ENCODE measurements at regions not wholly inside any gene's neighbourhood (a gene's known extent, or its start where the extent isn't known, plus 50 kb on each side); places are given as distances from the start of the nearest gene placed in this dataset.

GRCh38 chr20:39943336-39943735, 745.7 kb downstream of the MAFB start:
- TF ChIP-seq, protein P1, sequence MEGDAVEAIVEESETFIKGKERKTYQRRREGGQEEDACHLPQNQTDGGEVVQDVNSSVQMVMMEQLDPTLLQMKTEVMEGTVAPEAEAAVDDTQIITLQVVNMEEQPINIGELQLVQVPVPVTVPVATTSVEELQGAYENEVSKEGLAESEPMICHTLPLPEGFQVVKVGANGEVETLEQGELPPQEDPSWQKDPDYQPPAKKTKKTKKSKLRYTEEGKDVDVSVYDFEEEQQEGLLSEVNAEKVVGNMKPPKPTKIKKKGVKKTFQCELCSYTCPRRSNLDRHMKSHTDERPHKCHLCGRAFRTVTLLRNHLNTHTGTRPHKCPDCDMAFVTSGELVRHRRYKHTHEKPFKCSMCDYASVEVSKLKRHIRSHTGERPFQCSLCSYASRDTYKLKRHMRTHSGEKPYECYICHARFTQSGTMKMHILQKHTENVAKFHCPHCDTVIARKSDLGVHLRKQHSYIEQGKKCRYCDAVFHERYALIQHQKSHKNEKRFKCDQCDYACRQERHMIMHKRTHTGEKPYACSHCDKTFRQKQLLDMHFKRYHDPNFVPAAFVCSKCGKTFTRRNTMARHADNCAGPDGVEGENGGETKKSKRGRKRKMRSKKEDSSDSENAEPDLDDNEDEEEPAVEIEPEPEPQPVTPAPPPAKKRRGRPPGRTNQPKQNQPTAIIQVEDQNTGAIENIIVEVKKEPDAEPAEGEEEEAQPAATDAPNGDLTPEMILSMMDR (IDR thresholded peaks at IDR 0.05; ENCODE audit: extremely low read depth, low read depth, low read length) = no peak
- no peak overlapping the region for H3K4me3 ChIP-seq (ENCODE audit: insufficient read depth, low read length)
- H3K4me2 ChIP-seq (ENCODE audit: insufficient read depth, low read length) = no peak overlapping the region
- H3K9me3 ChIP-seq (ENCODE audit: low read depth, low read length) = no peaks in the 10 kb centered on the region
- no peaks in the 10 kb centered on the region for H4K20me1 ChIP-seq (ENCODE audit: insufficient read depth, low read length)
- DNase-seq (ENCODE audit: insufficient read length, low spot score, missing footprints) = no peak
- no peaks in the 10 kb centered on the region for H3K36me3 ChIP-seq (ENCODE audit: insufficient read depth, low read length)
- H3K27ac ChIP-seq (ENCODE audit: low read depth, low read length) = no peak overlapping the region
- no peaks in the 10 kb centered on the region for H3K27me3 ChIP-seq (ENCODE audit: insufficient read depth, low read length)
- no peak overlapping the region for H2AFZ ChIP-seq (ENCODE audit: low read length)
- H3K4me1 ChIP-seq (ENCODE audit: insufficient read depth, low read length) = no peaks in the 10 kb centered on the region
- no peaks in the 10 kb centered on the region for H3K79me2 ChIP-seq (ENCODE audit: insufficient read depth, low read length)

DNA sequence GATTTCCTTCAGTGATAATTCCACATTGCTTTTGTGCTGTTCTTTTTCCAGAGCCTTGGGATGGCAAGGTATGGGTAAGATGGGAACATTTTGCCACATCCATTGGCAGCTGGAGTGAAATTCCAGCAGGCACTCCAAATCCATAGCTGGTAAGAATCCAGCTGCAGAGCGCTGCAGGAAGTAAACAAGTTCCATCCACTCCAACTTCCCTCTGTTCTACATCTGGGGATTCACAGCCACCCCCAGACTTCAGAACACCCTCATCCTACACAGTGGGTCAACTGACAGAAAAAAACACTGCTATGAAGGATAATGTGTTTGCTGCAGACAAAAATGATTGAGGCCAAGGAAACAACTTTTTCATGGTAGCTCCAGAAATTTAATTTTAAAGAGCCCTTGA, 747.8 kb downstream of the MAFB start:
- no peaks in the 10 kb centered on the region for H3K36me3 ChIP-seq (ENCODE audit: insufficient read depth, low read length)
- DNase-seq (ENCODE audit: insufficient read length, low spot score, missing footprints) = no peak
- H2AFZ ChIP-seq (ENCODE audit: low read length) = no peak overlapping the region
- no peaks in the 10 kb centered on the region for H3K79me2 ChIP-seq (ENCODE audit: insufficient read depth, low read length)
- H3K27me3 ChIP-seq (ENCODE audit: insufficient read depth, low read length) = no peaks in the 10 kb centered on the region
- TF ChIP-seq, protein P1 (IDR thresholded peaks at IDR 0.05; ENCODE audit: extremely low read depth, low read depth, low read length) = no peak
- H3K4me1 ChIP-seq (ENCODE audit: insufficient read depth, low read length) = no peaks in the 10 kb centered on the region
- H3K4me2 ChIP-seq (ENCODE audit: insufficient read depth, low read length) = no peak overlapping the region
- no peaks in the 10 kb centered on the region for H3K9me3 ChIP-seq (ENCODE audit: low read depth, low read length)
- no peak overlapping the region for H3K4me3 ChIP-seq (ENCODE audit: insufficient read depth, low read length)
- H3K27ac ChIP-seq (ENCODE audit: low read depth, low read length) = no peak overlapping the region
- no peaks in the 10 kb centered on the region for H4K20me1 ChIP-seq (ENCODE audit: insufficient read depth, low read length)

DNA sequence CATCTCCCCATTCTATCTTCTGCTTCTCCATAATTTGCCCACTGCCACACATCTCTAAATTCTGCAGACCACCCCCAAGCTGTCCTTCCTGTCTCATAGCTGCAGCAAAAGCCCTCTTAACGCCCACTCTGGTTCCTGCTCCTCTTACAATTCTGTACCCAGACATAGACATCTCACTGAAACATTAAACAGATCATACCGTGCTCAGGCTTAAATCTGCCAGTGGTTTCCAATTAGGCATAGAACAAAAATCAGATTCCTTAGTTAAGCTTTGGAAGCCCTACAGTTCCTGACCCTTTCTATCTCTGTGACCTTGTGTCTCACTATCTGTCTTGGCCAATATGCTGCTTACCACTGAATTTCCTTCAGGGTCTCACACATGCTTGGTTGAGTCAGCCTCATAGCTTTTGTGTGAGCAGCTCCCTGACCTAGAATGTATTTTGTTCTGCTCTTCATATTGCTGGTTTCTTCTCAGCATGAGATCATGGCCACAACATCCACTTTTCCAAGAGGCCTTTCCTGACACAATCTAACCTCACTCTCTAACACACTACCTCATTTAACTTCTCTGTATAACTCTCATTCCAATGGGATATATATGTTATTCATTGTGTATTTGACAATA, 749.7 kb downstream of the MAFB start:
- no peaks in the 10 kb centered on the region for H3K9me3 ChIP-seq (ENCODE audit: low read depth, low read length)
- H3K27ac ChIP-seq (ENCODE audit: low read depth, low read length) = no peak overlapping the region
- no peak overlapping the region for H3K4me2 ChIP-seq (ENCODE audit: insufficient read depth, low read length)
- DNase-seq (ENCODE audit: insufficient read length, low spot score, missing footprints) = peak; percentile 61
- TF ChIP-seq, protein P1 (IDR thresholded peaks at IDR 0.05; ENCODE audit: extremely low read depth, low read depth, low read length) = no peak
- no peaks in the 10 kb centered on the region for H3K36me3 ChIP-seq (ENCODE audit: insufficient read depth, low read length)
- no peaks in the 10 kb centered on the region for H4K20me1 ChIP-seq (ENCODE audit: insufficient read depth, low read length)
- no peaks in the 10 kb centered on the region for H3K27me3 ChIP-seq (ENCODE audit: insufficient read depth, low read length)
- no peak overlapping the region for H3K4me3 ChIP-seq (ENCODE audit: insufficient read depth, low read length)
- no peaks in the 10 kb centered on the region for H3K79me2 ChIP-seq (ENCODE audit: insufficient read depth, low read length)
- H2AFZ ChIP-seq (ENCODE audit: low read length) = no peak overlapping the region
- H3K4me1 ChIP-seq (ENCODE audit: insufficient read depth, low read length) = no peaks in the 10 kb centered on the region

- no peak overlapping the region for H3K4me3 ChIP-seq (ENCODE audit: insufficient read depth, low read length)
- no peaks in the 10 kb centered on the region for H3K36me3 ChIP-seq (ENCODE audit: insufficient read depth, low read length)
- DNase-seq (ENCODE audit: insufficient read length, low spot score, missing footprints) = no peak
- no peaks in the 10 kb centered on the region for H3K4me1 ChIP-seq (ENCODE audit: insufficient read depth, low read length)
- H3K4me2 ChIP-seq (ENCODE audit: insufficient read depth, low read length) = no peak overlapping the region
- H3K79me2 ChIP-seq (ENCODE audit: insufficient read depth, low read length) = no peaks in the 10 kb centered on the region
- no peaks in the 10 kb centered on the region for H3K9me3 ChIP-seq (ENCODE audit: low read depth, low read length)
- no peak overlapping the region for H3K27ac ChIP-seq (ENCODE audit: low read depth, low read length)
- no peaks in the 10 kb centered on the region for H3K27me3 ChIP-seq (ENCODE audit: insufficient read depth, low read length)
- TF ChIP-seq, protein P1 (IDR thresholded peaks at IDR 0.05; ENCODE audit: extremely low read depth, low read depth, low read length) = no peak
- no peak overlapping the region for H2AFZ ChIP-seq (ENCODE audit: low read length)
- H4K20me1 ChIP-seq (ENCODE audit: insufficient read depth, low read length) = no peaks in the 10 kb centered on the region
Observed at GRCh38 chr20:39936401-39936800, 752.6 kb downstream of the MAFB start.
